Brain microvascular endothelial cell (primary cell): ENCODE measurements at regions not wholly inside any gene's neighbourhood (a gene's known extent, or its start where the extent isn't known, plus 50 kb on each side); places are given as distances from the start of the nearest gene placed in this dataset.

Experiments used
- DNase-seq: peaks from one replicate; pipeline ENCODE4 v3.0.0-alpha.2; 2020
- H3K27ac ChIP-seq: fragments of 250-450 bp; sonication (Bioruptor Pico); 2 replicates; pipeline ENCODE4 v1.5.1; 2020; ENCODE audit warnings: mild to moderate bottlenecking, moderate library complexity
- H3K27me3 ChIP-seq: fragments of 250-450 bp; sonication (Bioruptor Pico); replicated peaks from 2 replicates; pipeline ENCODE4 v1.5.1; 2020; ENCODE audit warnings: mild to moderate bottlenecking
- H3K36me3 ChIP-seq: fragments of 250-450 bp; sonication (Bioruptor Pico); replicated peaks from 2 replicates; pipeline ENCODE4 v1.5.1; 2020; ENCODE audit warnings: mild to moderate bottlenecking
- H3K4me3 ChIP-seq: 2 replicates; pipeline ENCODE4 v1.5.1; 2011; ENCODE audit warnings: low read depth, mild to moderate bottlenecking, control low read depth, low read length, moderate library complexity
- CTCF ChIP-seq: IDR thresholded peaks from 2 replicates; pipeline ENCODE4 v1.5.1; 2011; ENCODE audit warnings: low read depth, mild to moderate bottlenecking, moderate library complexity, low read length, control low read depth, inconsistent platforms; ENCODE audit errors: missing control alignments
- in situ Hi-C: cut with HindIII; loops from 2 replicates; pipeline ENCODE4 v1.10.0; 2017; ENCODE audit warnings: low sequenced_read_pairs, low pct_ligation_motif_present

- DNase-seq = no peak
- Histone ChIP-seq H3K36me3 (no peaks in the 10 kb centered on the region), H3K27me3 (no peaks in the 10 kb centered on the region), H3K4me3 (no peak overlapping the region), H3K27ac (no peak overlapping the region)
- in situ Hi-C loops = no loop called here
- no peak for TF ChIP-seq CTCF
Observed at GRCh38 chr2:150003544-150003943, 416.0 kb upstream of the MMADHC start.

DNA sequence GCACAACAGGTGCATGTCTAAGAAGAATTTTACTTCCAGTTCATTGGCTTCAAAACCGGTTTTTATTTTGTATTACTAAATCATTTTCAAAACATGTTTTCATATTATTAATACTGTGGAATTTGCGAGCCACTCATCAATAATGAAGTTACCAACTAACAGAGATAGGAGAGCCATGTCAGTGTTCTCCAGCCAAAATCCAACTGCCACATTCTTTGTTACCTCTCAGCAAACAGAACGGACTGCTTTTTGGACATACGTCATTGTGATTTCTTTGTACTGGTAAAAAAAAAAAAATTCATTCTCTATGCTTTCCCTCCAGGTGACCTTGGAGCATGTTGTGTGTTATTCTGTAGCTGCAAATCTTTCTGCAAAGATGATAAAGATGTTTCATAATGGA is 414.2 kb upstream of the MMADHC start:
- no peak for DNase-seq
- H3K27ac ChIP-seq = no peak overlapping the region
- no peaks in the 10 kb centered on the region for H3K36me3 ChIP-seq
- no peaks in the 10 kb centered on the region for H3K27me3 ChIP-seq
- no peak overlapping the region for H3K4me3 ChIP-seq
- in situ Hi-C loops = no loop called here
- TF ChIP-seq CTCF = no peak

GRCh38 chr2:149996901-149997300 is 409.3 kb upstream of the MMADHC start:
- H3K36me3 ChIP-seq = no peaks in the 10 kb centered on the region
- in situ Hi-C loops = no loop called here
- no peak overlapping the region for H3K4me3 ChIP-seq
- H3K27me3 ChIP-seq = no peaks in the 10 kb centered on the region
- DNase-seq = no peak
- H3K27ac ChIP-seq = no peak overlapping the region
- no peak for TF ChIP-seq CTCF

DNA sequence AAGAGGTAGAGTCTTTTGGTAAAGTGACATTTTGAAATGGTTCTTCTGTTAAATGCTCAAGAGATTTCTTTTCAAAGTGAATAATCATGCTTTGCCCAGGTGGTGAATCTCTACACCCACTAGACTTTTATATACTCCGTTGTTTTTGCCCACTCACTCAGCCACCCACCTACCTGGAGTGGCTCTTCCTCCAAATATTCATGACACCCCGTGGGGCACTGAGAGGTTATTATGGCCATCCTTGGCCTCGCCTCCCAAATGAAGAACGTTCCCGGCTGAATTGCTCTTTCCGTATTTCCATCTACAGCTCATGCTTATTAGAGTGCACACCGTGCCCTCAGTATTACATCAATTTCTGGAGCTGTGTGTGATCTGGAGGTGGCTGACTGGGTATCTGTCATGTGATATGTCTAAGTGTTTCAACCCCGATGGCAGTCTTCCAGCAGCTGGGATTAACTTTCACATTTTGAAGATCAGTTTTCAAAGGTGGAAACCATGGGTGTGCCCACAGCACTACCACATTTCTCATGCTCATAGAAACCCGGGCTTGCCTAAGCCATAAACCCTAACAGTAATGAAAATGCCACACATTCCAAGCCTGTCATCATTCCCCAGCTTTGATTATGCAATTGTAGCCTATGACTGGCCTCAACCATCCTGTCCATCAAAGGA is 406.6 kb upstream of the MMADHC start:
- no peaks in the 10 kb centered on the region for H3K36me3 ChIP-seq
- H3K27ac ChIP-seq = no peak overlapping the region
- no peak for TF ChIP-seq CTCF
- H3K4me3 ChIP-seq = no peak overlapping the region
- in situ Hi-C loops = no loop called here
- DNase-seq = peak; percentile 63
- no peaks in the 10 kb centered on the region for H3K27me3 ChIP-seq

GRCh38 chr2:149993316-149993715 is 405.7 kb upstream of the MMADHC start:
- in situ Hi-C loops = no loop called here
- no peak overlapping the region for H3K4me3 ChIP-seq

More at GRCh38 chr2:149993316-149993715, 405.7 kb upstream of the MMADHC start:
- no peak for DNase-seq
- no peaks in the 10 kb centered on the region for H3K36me3 ChIP-seq
- TF ChIP-seq CTCF = no peak
- no peak overlapping the region for H3K27ac ChIP-seq
- H3K27me3 ChIP-seq = no peaks in the 10 kb centered on the region
